ENCODE measurements at regions not wholly inside any gene's neighbourhood (a gene's known extent, or its start where the extent isn't known, plus 50 kb on each side); places are given as distances from the start of the nearest gene placed in this dataset.

- Histone ChIP-seq H4K20me1 (ENCODE audit: insufficient read depth, low read length) (no peaks in the 10 kb centered on the region), H3K79me2 (ENCODE audit: insufficient read depth, low read length) (no peaks in the 10 kb centered on the region), H3K27me3 (ENCODE audit: control insufficient read depth in 1 of 2, insufficient read depth in 2 of 2, low read length in 2 of 2) (peaks cover 0 to 1% of the 10 kb centered on the region in 2 experiments; a peak in 1 of 5 replicates), H3K27ac (ENCODE audit: extremely low read length, insufficient read depth, low read length) (no peak overlapping the region), H2AFZ (ENCODE audit: low read length) (no peak overlapping the region), H3K9me3 (ENCODE audit: low read length) (no peaks in the 10 kb centered on the region), H3K4me3 (replicated peaks in 1 of 3; ENCODE audit: insufficient read depth in 1 of 3, low read depth in 2 of 3, low read length in 3 of 3) (no peak overlapping the region), H3K9ac (ENCODE audit: insufficient read depth, low read depth, low read length) (no peak overlapping the region), H3K4me2 (ENCODE audit: low read depth, low read length) (no peak overlapping the region), H3K4me1 (ENCODE audit: insufficient read depth, low read length) (peaks cover 42% of the 10 kb centered on the region), H3K36me3 (replicated peaks in 1 of 2; ENCODE audit: control insufficient read depth in 1 of 2, insufficient read depth in 2 of 2, low read length in 2 of 2) (no peaks in the 10 kb centered on the region)
- no TSS peak for BruUV-seq (replicated peaks)
- no peak for DNase-seq (ENCODE audit: low spot score)
- 71% methylated on average over 9 of the region's 9 CpGs for WGBS (ENCODE audit: low lambda C conversion rate)
- ChIA-PET CTCF (ENCODE audit: low intra/inter-chr PET ratio, low total read pairs) (no interaction called here), POLR2A (no interaction called here)
- intact Hi-C loops (cut with micrococcal nuclease; ENCODE audit: unreplicated experiment): loop anchor here (10.0 kb wide), 1 partner anchor 316 kb away; no protein-coding TSS in a partner anchor
- FAIRE-seq: no peak
- in situ Hi-C loops (cut with HindIII; ENCODE audit: extremely low pct_ligation_motif_present, low pct_unique_long_range_greater_than_20kb): loop anchor here (25.0 kb wide), 1 partner anchor 512 kb away; no protein-coding TSS in a partner anchor
- no peak for ATAC-seq
- TF ChIP-seq DZIP1 (CRISPR knock-in tag; IDR thresholded peaks at IDR 0.05): no peak
- no peak for TF ChIP-seq GLI4 (CRISPR knock-in tag; IDR thresholded peaks at IDR 0.05; ENCODE audit: borderline replicate concordance)
- TF ChIP-seq TERF1 (CRISPR knock-in tag; IDR thresholded peaks at IDR 0.05): no peak
Measured at GRCh38 chr21:41600556-41600955, 92.6 kb upstream of the TMPRSS2 start.

GRCh38 chr21:41600116-41600515 lies 92.2 kb upstream of the TMPRSS2 start:
- POLR2A ChIA-PET: no interaction called here
- no peaks in the 10 kb centered on the region for H3K79me2 ChIP-seq (ENCODE audit: insufficient read depth, low read length)
- no peak for DNase-seq (ENCODE audit: low spot score)
- no peak for FAIRE-seq
- H3K9me3 ChIP-seq (ENCODE audit: low read length): no peaks in the 10 kb centered on the region
- no peak for TF ChIP-seq FOXC1 (CRISPR knock-in tag; IDR thresholded peaks at IDR 0.05; ENCODE audit: borderline replicate concordance)
- no peak for TF ChIP-seq PRDM10 (CRISPR knock-in tag; IDR thresholded peaks at IDR 0.05; ENCODE audit: low read depth)
- no peak for TF ChIP-seq BCL3 (CRISPR knock-in tag; IDR thresholded peaks at IDR 0.05)
- TF ChIP-seq LBX2 (CRISPR knock-in tag; IDR thresholded peaks at IDR 0.05; ENCODE audit: borderline replicate concordance): no peak
- in situ Hi-C loops (cut with HindIII; ENCODE audit: extremely low pct_ligation_motif_present, low pct_unique_long_range_greater_than_20kb): loop anchor here (25.0 kb wide), 1 partner anchor 512 kb away; no protein-coding TSS in a partner anchor
- no peak overlapping the region for H3K4me3 ChIP-seq (replicated peaks in 1 of 3; ENCODE audit: insufficient read depth in 1 of 3, low read depth in 2 of 3, low read length in 3 of 3)
- no peak for ATAC-seq
- peaks cover 37% of the 10 kb centered on the region for H3K4me1 ChIP-seq (ENCODE audit: insufficient read depth, low read length)
- no peak overlapping the region for H3K4me2 ChIP-seq (ENCODE audit: low read depth, low read length)
- CTCF ChIA-PET (ENCODE audit: low intra/inter-chr PET ratio, low total read pairs): no interaction called here
- peaks cover 0 to 1% of the 10 kb centered on the region in 2 experiments; a peak in 1 of 5 replicates for H3K27me3 ChIP-seq (ENCODE audit: control insufficient read depth in 1 of 2, insufficient read depth in 2 of 2, low read length in 2 of 2)
- no peaks in the 10 kb centered on the region for H3K36me3 ChIP-seq (replicated peaks in 1 of 2; ENCODE audit: control insufficient read depth in 1 of 2, insufficient read depth in 2 of 2, low read length in 2 of 2)
- intact Hi-C loops (cut with micrococcal nuclease; ENCODE audit: unreplicated experiment): loop anchor here (10.0 kb wide), 1 partner anchor 315 kb away; no protein-coding TSS in a partner anchor
- no peak overlapping the region for H3K27ac ChIP-seq (ENCODE audit: extremely low read length, insufficient read depth, low read length)
- no peak overlapping the region for H2AFZ ChIP-seq (ENCODE audit: low read length)
- no TSS peak for BruUV-seq (replicated peaks)
- no peak overlapping the region for H3K9ac ChIP-seq (ENCODE audit: insufficient read depth, low read depth, low read length)
- H4K20me1 ChIP-seq (ENCODE audit: insufficient read depth, low read length): no peaks in the 10 kb centered on the region
- 58% methylated on average over 4 of the region's 7 CpGs for WGBS (ENCODE audit: low lambda C conversion rate)

Data from HepG2 (cell line).